HUDEP-2 (cell line): ENCODE measurements at regions not wholly inside any gene's neighbourhood (a gene's known extent, or its start where the extent isn't known, plus 50 kb on each side); places are given as distances from the start of the nearest gene placed in this dataset.

Experiments
- DNase-seq, 76 experiments: peaks; one replicate each; lab custom pipeline; 2025; ENCODE audit not compliant: unreplicated experiment in 76 of 76; lab: John Stamatoyannopoulos, UW

DNA sequence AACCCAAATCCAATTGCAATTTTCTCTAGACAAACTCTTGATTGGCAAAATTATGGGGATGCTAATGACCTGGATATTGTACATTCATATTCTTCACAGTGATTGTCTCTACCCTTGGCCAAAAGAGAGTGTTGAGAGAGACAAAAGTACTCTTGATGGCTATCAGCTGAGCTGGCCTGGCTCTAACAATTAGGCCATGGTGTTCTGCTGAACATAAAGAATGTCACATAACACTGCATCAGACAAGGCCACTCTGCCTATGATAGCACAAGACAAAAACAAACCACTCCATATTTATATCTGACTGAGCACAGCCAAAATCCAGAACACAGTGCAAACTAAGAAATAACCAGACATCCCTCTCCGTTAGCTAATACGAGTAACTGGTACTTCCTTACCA lies 101.7 kb downstream of the ADAMTS1 start:
- no peak for DNase-seq

DNA sequence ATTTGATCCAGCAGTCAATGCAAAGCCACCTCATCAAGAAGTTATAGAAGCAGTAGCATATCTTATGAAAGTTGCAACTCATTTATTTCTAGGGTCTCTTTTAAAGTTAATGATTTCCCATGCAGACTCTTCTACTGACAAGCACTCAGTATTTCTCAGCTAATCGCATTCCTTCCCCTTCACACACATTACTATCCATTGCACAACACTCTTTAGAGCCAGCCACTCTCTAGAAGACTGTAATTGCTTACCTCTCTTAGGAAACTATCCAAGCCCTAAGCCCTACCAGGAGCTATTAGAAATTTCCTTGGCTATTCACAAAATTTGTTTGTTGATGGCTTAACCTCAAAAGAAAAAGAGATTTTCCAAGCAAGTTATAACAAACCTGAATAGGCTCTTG lies 106.0 kb downstream of the ADAMTS1 start:
- no peak for DNase-seq

DNA sequence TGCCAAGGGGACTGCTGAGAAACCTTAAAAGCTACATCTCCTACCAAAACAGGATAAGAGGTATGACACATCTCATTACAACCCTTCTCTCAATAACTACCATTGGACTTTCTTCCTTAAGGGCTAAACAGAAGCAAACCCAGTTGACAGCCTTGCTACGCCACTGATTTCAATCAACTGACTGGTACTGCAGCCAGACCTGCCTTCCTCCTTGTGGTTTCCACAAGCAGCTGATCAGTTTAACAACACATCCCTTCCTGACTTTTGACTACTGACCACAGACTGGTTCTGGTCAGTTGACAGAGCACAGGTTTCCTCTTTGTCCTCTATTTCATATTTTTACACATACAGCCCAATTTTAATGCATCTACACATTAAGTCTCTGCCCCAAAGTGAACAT lies 108.8 kb downstream of the ADAMTS1 start:
- DNase-seq: no peak

DNA sequence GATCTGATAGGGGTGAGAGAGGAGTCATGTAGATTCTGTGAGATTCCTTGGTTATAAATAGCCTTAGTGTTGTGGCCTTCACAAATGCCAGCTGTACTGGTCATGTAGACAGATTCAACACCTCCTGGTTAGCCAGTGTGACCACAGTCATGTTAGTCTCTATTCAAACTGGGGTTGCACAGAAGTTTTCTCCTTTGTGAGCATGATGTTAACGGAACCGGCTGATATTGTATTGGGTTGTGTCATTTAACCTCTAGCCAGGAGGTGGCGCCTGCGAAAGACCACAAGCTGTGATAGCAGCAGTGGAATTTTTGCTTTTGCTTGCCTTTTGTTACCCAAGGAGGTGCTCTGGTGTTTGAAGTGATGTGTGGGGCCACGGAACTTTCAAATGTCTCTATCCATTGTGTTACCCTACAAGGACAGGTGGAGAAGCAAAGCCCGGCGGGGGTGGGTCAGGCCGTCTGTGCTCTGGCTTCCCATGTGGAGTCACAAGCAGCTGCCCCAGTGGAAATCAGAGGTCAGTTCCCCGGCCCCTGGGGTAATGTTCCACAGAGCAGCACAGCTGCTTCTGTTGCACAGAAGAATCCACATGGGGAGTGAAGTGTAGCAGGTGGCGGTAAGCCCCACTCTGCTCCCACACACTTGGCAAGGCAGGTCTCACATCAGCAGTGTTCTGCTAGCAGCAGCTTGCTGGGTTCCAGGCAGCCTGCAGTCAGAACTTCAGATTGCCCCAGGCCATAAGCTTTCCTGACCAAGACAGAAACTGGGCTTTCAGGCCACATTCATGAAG lies 112.6 kb downstream of the ADAMTS1 start:
- DNase-seq: peak in 7 of 76 experiments; percentile 2 to 19 (median 6)

DNA sequence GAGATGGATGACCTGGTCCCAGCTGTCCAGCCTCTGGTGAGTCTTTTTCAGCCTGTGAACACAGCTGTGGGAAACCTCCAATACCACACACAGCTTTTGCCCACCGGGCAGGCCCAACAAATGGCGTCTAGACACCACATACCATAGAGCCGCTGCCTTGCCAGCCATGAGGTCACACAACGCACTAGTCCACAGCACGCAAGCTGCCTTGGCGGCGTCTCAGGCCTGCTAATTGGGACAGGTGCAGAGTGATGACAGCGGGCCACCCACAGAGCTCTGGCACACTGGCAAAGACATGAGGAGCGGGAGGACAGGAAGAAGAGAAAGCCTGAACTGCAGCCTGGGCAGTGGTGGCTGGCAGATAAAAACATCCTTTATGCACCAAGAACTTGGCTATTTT lies 125.5 kb downstream of the ADAMTS1 start:
- DNase-seq: no peak

DNA sequence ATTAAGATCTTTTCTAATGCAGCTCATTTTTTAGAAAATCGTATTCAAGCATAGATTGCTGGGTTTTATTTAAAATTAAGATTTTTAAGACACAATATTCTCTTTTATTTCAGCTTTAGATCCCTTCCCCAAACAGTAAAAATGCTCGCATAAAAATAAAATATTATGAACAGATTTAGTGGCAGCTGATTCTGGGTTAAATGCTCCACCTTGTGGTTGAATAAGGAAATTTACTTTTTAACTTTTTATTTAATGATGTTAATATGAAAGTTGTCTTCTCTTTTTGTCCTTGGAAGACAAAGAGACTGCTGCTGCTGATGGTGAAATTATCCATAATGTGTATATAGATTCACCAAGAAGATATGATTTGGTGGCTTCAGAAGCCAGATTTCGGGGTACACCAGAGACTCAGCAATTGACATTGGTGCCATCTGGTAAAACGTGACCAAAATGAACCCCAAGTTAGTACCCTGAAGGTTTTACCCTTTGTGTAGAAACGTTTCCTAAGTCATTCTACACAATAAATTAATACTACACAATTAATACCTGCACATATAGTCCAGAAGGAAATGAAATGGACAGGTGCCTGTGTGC lies 128.0 kb downstream of the ADAMTS1 start:
- peak in 1 of 76 experiments; percentile 16 for DNase-seq

DNA sequence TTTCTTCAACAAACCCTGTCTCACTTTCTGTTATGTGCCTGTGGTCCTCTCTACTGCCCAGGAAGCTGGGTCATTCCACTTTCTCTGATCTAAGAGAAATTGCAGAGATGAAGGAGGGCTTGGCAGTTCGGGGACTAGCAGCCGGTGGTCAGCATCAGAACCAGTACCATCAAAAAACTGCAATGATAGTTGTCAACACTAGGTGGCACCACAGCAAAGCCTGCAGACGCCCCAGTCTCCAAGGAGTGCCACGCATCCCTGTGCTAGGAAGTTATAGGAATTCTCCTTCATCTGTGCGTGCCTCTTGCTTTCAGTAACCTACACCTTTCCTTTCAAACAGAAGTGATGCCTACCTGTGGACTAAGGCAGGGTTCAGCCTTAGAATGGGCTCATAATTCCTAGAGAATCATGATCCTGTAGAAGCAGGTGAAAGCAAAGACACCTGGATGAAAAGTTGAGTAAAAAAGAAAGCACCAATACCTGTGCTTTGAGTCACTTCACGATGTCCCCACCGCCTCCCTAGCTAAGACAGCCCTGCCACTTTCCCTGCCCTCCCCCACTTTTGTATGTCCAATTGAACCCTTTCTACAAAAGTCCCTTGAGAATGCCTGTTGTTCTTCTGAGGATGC lies 129.2 kb downstream of the ADAMTS1 start:
- peak in 15 of 76 experiments; percentile 2 to 39 (median 19) for DNase-seq

DNA sequence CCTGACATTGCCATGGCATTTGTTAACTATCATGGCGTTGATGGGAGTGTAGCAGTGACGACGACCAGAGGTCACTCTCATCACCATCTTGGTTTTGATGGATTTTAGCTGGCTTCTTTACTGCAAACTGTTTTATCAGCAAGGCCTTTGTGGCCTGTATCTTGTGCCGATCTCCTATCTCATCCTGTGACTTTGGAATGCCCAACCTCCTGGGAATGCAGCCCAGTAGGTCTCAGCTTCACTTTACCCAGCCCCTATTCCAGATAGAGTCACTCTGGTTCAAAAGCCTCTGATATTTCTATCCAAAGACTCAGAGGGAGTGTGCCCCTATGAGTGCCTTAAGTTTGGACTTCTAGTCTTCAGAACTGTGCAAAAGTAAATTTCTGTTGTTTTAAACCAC lies 130.1 kb downstream of the ADAMTS1 start:
- DNase-seq: no peak

DNA sequence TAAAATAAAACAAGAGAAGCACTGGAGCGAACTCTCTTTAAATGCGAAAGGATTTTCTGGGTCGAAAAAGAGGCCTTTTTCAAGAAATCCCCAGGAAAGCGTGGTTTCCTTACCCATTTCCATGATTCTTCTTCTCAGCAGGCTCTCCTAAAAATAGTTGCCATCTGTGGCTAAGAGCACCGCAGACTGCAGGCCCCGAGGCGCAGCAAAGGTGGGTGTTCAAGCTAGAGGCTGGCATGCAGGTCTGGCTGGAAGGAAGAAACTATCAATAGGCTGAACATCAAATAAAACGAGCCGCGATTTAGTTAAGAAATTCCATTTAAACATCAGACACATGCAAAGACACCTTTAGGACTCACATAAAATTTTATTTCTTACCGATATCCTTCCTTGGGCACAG lies 135.1 kb downstream of the ADAMTS1 start:
- DNase-seq: no peak

DNA sequence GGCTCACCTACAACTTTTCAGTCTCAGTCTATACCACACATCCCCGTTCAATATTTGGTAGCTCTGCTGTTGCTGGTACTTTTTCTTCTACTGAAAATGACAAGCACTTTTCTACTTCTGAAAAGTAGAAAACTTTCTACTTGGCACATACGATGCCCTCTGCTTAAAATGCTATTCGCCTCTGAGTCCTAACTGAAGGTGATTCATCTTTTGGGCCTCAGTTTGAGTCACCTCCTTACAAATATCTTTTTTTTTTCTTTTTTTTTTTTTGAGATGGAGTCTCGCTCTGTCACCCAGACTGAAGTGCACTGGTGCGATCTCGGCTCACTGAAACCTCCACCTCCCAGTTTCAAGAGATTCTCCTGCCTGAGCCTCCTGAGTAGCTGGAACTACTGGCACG lies 136.0 kb upstream of the CYYR1 start:
- no peak for DNase-seq

DNA sequence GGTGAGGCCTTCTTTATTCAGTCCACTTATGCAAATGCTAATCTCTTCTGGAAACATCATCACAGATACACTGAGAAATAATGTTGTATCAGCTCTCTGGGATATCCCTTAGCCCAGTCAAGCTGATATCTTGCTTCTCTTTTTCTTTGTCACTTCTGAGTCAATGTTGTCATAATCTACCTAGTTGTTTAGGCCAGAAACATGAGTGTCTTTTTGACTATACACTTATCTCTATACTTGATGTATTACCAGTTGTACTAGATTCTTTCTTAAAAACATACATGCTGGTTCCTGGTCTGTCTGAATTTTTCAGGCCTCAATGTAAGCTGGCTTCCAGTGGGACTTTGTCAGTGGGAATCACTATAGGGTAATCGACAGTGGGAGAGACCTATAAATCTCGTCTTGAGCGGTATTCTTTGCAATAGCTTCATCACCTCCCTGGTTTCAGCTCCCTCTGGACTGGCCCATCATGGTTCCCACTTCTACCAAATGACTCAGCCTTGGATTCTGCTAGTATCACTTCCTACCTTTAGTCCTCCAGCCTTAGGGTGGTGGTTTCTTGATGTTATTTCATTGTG lies 135.2 kb upstream of the CYYR1 start:
- no peak for DNase-seq

DNA sequence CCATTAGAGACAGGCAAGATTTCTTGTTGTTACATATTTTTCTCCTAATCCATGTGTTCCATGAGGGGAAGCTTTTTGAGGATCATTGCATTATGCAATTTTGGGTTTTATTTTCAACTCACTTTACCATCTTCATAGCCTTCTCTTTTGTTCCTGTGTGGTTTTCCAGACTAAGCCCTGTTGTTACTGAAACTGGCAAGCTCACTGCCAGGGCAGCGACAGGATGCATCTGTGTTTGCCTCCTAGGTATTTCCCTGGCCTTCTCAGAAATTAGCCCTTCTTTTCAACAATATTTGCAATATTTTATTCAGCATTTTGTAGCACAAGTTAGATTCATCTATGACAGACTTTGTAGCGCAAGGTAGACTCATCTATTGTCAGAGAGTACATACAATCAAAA lies 134.2 kb upstream of the CYYR1 start:
- DNase-seq: no peak

DNA sequence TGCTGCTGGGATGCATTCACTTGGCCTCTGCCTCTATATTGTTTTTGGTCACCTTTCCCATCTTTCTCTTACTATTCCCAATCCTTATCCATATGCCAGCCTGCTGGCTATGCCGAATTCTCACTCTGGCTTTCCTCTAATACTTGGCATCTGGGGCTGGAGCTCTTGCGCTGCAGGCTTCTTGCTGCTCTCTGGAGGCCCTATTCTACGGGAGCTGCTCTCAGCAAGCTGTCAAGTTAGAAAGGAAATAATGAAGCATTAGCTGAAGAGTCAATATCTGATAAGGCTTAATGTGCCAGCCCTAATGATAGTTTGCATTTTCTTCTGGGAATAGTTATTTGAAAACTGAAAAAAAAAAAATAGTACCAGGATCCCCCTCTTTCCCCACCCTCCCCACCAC lies 125.3 kb upstream of the CYYR1 start:
- no peak for DNase-seq

DNA sequence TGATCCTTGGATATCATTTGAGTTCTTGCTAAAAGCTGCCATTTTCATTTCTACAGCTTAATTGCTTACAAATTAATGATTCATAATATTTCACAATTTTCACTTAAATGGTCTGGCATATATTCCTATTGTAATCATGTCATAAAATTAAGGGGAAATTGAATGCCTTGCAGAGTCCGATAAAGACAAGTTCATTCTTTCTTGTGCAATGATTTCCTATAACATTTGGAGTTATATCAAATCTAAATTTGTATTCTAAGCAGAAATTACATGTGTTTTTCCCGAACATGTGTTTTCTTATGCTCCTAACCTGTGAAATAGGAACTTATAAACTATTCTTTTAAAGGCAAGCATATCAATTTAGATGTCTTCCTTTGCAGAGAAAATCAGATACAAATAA lies 118.3 kb upstream of the CYYR1 start:
- DNase-seq: no peak

DNA sequence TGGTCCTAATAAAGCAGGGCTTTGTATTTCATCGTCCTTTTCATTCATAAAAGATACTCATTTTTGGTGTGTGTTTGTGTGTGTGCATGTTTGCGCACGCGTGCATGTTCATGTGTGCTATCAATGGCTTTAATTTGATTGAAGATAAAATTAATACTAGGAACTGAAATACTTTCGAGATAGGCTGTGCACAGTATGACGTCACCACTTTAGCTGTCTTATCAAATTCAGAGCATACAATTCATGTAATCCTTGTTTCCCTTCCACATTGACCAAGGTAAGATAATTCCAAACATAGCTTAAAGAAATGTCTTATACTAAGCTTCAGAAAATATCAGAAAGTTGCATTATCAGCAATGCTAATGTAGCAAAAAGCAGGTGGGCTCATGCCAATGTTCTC lies 113.6 kb upstream of the CYYR1 start:
- DNase-seq: no peak

DNA sequence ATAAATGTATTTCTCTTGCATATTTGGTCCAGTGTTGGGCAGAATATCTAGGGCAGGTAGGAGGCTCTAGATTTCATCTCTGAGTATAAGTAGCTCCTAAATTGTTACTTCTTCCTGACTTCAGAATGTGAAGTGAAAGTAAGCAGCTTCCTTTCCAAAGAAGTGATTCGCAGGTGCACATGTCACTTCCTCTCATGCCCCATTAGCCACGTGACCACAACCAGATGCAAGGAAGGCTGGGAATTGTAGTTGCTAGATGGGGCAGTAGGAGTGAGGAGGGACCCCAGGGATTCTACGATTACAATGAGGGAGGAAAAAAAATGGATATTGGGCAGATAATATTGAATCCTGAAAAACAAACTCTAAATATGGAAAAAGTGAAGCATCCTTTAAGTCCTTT lies 113.2 kb upstream of the CYYR1 start:
- DNase-seq: no peak

DNA sequence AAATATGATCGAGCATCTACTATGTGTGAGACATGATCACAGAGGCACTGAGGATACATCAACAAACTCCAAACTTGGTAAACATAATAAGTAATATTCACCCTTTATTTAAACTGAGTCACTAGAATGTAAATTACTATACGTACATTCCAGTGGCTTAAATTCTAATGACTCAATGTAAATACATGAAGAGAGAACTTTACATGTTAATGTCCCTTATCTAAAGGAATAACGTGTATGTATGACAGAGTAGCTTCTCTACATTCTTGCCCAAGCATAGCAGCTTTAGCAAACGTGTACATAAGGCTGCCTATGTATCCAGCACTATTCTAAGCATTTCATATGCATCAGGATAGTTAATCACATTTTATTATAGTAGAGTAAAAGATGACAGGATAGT lies 111.8 kb upstream of the CYYR1 start:
- no peak for DNase-seq

DNA sequence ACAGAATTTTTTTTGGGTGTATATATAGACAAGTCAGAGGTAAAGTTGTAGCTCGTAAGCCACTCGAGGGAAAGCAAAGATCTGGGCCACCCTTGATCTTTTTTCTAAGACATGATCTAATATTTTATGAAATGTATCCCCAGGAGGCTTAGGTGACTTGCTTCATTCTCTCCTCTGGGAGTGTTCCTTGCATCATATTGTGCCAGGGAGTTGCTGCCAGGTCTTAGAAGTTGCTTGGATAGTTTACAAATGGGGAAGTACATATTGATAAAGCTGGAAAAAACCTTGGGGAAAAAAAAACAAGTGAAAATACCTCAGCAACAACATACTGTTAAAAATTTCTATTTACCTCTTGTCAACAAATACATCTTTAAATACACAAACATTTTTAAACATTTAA lies 110.9 kb upstream of the CYYR1 start:
- DNase-seq: no peak

DNA sequence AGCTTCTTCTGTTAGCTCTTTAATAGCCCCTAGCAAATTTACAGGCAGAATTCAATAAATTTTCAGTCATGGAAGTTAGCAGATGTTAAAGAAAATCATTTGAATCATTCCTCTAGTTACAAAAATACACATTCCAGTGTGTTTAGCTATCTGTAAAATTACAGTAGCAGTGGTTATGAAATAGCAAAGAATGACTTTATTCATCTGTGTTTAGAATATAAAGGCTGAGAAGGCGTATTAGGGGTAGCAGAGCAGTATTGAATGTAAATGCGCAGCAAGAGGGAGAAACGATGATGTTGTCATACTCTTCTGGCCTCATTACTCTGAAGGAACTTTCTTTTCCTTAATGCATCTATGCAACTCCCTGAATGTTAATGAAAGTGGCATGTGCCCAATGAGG lies 106.2 kb upstream of the CYYR1 start:
- no peak for DNase-seq

DNA sequence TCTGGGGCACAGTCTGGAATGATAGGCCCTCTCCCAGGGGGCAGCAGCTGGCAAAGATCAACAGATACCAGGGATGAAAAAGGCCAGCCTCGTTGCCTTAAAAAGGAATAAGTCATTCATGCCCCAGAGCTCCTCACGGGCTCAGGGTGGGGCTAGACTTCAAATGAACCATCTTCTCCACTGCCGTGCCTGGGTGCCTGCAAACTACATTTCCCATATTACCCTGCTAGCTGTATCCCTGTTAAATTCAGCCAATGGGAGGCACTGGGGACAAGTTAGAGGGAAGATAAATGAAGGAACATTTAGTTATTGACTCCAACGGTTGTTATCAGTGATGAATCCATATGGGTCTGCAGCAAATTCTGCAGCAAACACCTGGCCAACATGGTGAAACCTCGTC lies 101.2 kb upstream of the CYYR1 start:
- DNase-seq: no peak

DNA sequence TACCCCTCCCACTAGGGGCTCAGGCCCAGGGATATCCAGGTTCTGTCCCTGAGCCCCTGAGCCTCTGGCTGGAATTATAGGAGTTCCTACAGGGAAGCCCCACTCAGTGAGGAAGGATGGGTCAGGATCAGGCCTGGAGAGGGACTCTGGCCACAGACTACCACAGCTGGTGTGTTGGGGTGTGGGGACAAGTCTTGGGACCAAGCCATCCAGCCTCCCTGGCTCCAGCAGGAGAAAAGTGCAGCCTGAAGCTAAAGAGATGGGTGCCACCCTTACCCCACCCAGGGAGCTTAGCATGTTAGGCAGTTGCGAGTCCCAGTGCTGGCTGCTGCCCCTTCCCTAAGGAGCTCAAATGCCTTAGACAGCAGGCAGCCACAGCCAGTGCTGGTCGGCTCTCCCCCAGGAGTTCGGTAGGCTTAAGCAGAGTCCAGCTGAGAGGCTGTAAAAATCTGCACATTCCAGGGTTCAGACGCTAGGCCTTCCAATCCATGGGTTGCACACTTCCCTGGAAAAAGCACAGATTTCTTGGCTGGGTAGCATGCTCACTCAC lies 96.2 kb upstream of the CYYR1 start:
- DNase-seq: no peak

DNA sequence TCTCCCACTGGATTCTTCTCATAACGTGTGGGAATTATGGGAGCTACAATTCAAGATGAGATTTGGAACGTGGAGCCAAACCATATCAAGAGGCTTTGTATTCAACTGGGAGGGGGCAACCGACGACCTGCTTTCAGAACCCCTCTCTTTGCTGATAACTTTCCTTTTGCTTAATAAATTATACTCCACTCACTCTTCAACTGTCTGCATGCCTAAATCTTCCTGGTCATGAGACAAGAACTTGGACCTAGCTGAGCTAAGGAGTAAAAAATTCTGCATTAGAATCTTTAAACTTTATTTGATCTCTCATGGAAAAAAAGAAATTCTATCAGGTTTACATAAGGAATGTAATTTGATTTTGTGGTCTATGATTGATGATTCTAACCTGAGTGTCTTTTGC lies 86.7 kb upstream of the CYYR1 start:
- DNase-seq: no peak
